Thyroid gland (tissue), 4 donors: ENCODE measurements at regions not wholly inside any gene's neighbourhood (a gene's known extent, or its start where the extent isn't known, plus 50 kb on each side); places are given as distances from the start of the nearest gene placed in this dataset.
A peak's percentile ranks its signal among the peaks of the same experiment; 100 is the strongest.

Source experiments
- DNase-seq, 2 donors: peaks; one replicate each; pipeline ENCODE4 v3.0.0-alpha.2; 2019
- H3K27ac ChIP-seq, 3 donors: fragments of 200-600 bp; sonication (generic); 1 replicate in 2 of 3; 2 replicates in 1 of 3; pipeline ENCODE4 v1.5.1; 2016 to 2019; ENCODE audit warnings: mild to moderate bottlenecking in 1 of 3, moderate library complexity in 1 of 3
- H3K27me3 ChIP-seq: fragments of 200-600 bp; sonication (generic); one replicate; pipeline ENCODE4 v1.5.1; 2019
- H3K36me3 ChIP-seq, 2 donors: fragments of 200-600 bp; sonication (generic); one replicate each; pipeline ENCODE4 v1.5.1; 2016 to 2019
- H3K4me1 ChIP-seq, 2 donors: fragments of 200-600 bp; sonication (generic); one replicate each; pipeline ENCODE4 v1.5.1; 2017 to 2019
- H3K4me3 ChIP-seq, 3 donors: fragments of 200-600 bp; sonication (generic); replicated peaks in 1 of 3; 1 replicate in 2 of 3; 2 replicates in 1 of 3; pipeline ENCODE4 v1.5.1; 2016; ENCODE audit warnings: mild to moderate bottlenecking in 1 of 3
- H3K9me3 ChIP-seq: fragments of 200-600 bp; sonication (generic); one replicate; pipeline ENCODE4 v1.5.1; 2017
- CTCF ChIP-seq, 6 experiments: fragments of 200-600 bp in 3 of 6; fragments of 450-650 bp in 3 of 6; sonication (generic) in 3 of 6; IDR thresholded peaks; one replicate each; pipeline ENCODE4 v1.5.1; 2016 to 2019; ENCODE audit warnings: antibody characterized with exemption in 6 of 6, mild to moderate bottlenecking in 2 of 6, inconsistent platforms in 1 of 6, moderate library complexity in 1 of 6
- POLR2A ChIP-seq, 2 donors: fragments of 450-650 bp; IDR thresholded peaks; one replicate each; pipeline ENCODE4 v1.6.1; 2017; ENCODE audit warnings: antibody characterized with exemption in 2 of 2, mild to moderate bottlenecking in 2 of 2, moderate library complexity in 1 of 2
- WGBS, 2 donors: methylation state at CpG; one replicate each; pipeline ENCODE4 v1.1.5; 2017; 5-methylcytosine and 5-hydroxymethylcytosine counted together
- intact Hi-C: fragments of 100-400 bp; cut with DNase I; formaldehyde crosslinking; loops from one replicate; pipeline ENCODE4 v1.15.1; 2023

GRCh38 chr3:144407335-144407734 lies 435.7 kb downstream of the DIPK2A start:
- H3K4me3 ChIP-seq: no peak overlapping the region
- WGBS, 2 donors: 88 to 91% methylated on average over 2 of the region's 2 CpGs
- no peaks in the 10 kb centered on the region for H3K4me1 ChIP-seq
- intact Hi-C loops: no loop called here
- no peaks in the 10 kb centered on the region for H3K36me3 ChIP-seq
- DNase-seq: no peak
- H3K27me3 ChIP-seq: no peaks in the 10 kb centered on the region
- H3K27ac ChIP-seq: no peak overlapping the region
- TF ChIP-seq POLR2A (IDR thresholded peaks at IDR 0.05) (no peak), CTCF (IDR thresholded peaks at IDR 0.05) (no peak)
- no peaks in the 10 kb centered on the region for H3K9me3 ChIP-seq

GRCh38 chr3:144409319-144409718 lies 437.7 kb downstream of the DIPK2A start:
- Histone ChIP-seq H3K4me3 (no peak overlapping the region), H3K9me3 (no peaks in the 10 kb centered on the region), H3K4me1 (no peaks in the 10 kb centered on the region), H3K27me3 (no peaks in the 10 kb centered on the region), H3K27ac (no peak overlapping the region), H3K36me3 (no peaks in the 10 kb centered on the region)
- no peak for DNase-seq
- intact Hi-C loops: no loop called here
- TF ChIP-seq POLR2A (IDR thresholded peaks at IDR 0.05) (no peak), CTCF (IDR thresholded peaks at IDR 0.05) (no peak)

- no peak for TF ChIP-seq CTCF (IDR thresholded peaks at IDR 0.05)
- TF ChIP-seq POLR2A (IDR thresholded peaks at IDR 0.05): no peak
- Histone ChIP-seq H3K36me3 (no peaks in the 10 kb centered on the region), H3K27me3 (no peaks in the 10 kb centered on the region), H3K4me3 (no peak overlapping the region), H3K4me1 (no peaks in the 10 kb centered on the region), H3K9me3 (no peaks in the 10 kb centered on the region), H3K27ac (no peak overlapping the region)
- peak in 1 of 2 donors; percentile 22 for DNase-seq
- WGBS, 2 donors: 74% methylated on average over 2 of the region's 2 CpGs
- intact Hi-C loops: no loop called here
Observed at GRCh38 chr3:144413068-144413467, 441.4 kb downstream of the DIPK2A start.

GRCh38 chr3:144415492-144415891 lies 443.9 kb downstream of the DIPK2A start:
- WGBS, 2 donors: 77 to 86% methylated on average over 1 of the region's 1 CpG
- no peaks in the 10 kb centered on the region for H3K27me3 ChIP-seq
- no peaks in the 10 kb centered on the region for H3K4me1 ChIP-seq
- no peaks in the 10 kb centered on the region for H3K36me3 ChIP-seq
- H3K9me3 ChIP-seq: no peaks in the 10 kb centered on the region
- no peak overlapping the region for H3K4me3 ChIP-seq
- intact Hi-C loops: no loop called here
- no peak for TF ChIP-seq POLR2A (IDR thresholded peaks at IDR 0.05)
- TF ChIP-seq CTCF (IDR thresholded peaks at IDR 0.05): no peak
- no peak for DNase-seq
- H3K27ac ChIP-seq: no peak overlapping the region

GRCh38 chr3:144424606-144425005 lies 453.0 kb downstream of the DIPK2A start:
- no peak overlapping the region for H3K4me3 ChIP-seq
- DNase-seq: peak; percentile 53 to 73
- no peaks in the 10 kb centered on the region for H3K36me3 ChIP-seq
- H3K9me3 ChIP-seq: no peaks in the 10 kb centered on the region
- H3K27me3 ChIP-seq: no peaks in the 10 kb centered on the region
- no peaks in the 10 kb centered on the region for H3K4me1 ChIP-seq
- no peak overlapping the region for H3K27ac ChIP-seq
- intact Hi-C loops: no loop called here
- WGBS, 2 donors: 71 to 86% methylated on average over 4 of the region's 4 CpGs
- no peak for TF ChIP-seq CTCF (IDR thresholded peaks at IDR 0.05)
- no peak for TF ChIP-seq POLR2A (IDR thresholded peaks at IDR 0.05)
